HG02759 (cell line): ENCODE measurements at regions not wholly inside any gene's neighbourhood (a gene's known extent, or its start where the extent isn't known, plus 50 kb on each side); places are given as distances from the start of the nearest gene placed in this dataset.
"Not testable (repeated sequence)": the region's sequence is repeated elsewhere in the genome, so short reads cannot be mapped to it uniquely, and the experiment has no call there.

Experiments used
- ATAC-seq: cut with Tn5 transposase; IDR thresholded peaks from one replicate; pipeline ENCODE4 v1.9.1; 2021; ENCODE audit warnings: mild to moderate bottlenecking, moderate library complexity; ENCODE audit not compliant: unreplicated experiment

DNA sequence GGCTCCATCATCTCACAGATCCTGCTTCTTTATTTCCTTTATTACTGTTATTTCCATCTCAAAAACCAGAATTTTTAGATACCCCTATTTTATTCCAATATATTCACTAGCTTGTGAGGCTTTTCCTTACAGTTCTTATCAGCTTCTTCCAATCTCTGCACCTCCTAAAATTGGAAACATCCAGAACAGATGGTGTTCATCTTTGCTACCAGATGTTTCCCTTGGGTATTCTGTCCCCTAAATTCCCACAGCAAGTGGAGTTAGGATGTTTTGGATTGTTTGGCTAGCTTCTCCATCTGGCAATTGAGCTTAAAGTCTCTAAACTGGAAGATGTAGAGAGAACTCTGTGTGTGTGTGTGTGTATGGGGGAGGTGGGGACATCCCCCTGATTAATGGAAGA lies 580.4 kb downstream of the DTWD2 start:
- ATAC-seq, result no peak

DNA sequence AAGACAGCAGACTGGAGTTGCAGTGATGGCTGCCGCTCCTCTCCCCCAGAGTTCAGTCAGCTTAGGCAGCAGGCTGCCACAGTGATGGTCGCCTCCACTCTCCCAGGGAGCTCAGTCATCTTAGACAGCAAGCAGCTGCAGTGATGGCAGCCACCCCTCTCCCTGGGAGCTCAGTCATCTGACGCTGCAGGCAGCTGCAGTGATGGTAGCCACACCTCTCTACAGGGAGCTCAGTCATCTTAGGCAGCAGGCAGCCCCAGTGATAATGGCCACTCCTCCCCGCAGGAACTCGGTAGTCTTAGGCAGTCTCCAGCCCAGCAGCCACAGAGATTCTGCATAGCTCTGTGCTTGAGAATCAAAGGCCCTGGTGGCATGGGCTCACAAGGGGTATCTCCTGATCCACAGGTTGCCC lies 582.7 kb downstream of the DTWD2 start:
- ATAC-seq, result no peak

DNA sequence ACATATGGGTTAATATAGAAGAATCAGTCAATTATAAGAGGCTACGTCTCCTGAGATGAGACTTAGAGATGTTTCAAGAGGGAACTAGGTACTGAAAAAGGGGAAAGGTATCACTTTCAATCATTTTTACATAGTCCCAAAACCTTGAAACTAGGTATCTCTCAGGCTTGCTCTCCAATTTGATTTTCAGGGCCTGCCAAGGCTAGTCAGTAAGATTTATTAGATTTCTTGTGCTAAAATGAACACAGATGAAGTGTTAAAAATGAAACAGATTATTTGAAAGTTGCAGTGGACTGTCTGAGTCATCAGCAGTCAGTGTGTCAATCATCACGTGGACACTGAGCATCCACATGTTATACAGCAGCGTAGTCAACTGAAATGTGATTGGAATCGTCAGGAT lies 591.1 kb downstream of the DTWD2 start:
- ATAC-seq, result no peak

DNA sequence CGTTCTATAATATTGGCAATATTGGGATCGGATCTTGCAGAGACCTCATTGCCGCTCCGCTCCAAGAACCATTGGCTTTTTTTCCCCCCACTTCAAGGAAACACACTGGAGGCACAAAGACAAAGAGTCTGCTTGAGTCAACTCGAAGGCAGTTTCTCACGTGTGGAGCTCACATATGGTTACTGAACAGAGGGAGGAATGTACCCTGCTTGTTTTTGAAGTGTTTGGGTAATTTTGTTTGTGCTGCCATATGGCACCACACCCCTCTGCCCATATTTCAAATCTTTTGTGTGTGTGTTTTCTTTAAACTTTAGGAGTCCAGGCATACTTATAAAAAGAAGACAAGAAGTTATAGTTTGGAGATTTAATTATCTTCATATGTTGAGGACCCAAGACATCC lies 595.9 kb downstream of the DTWD2 start:
- ATAC-seq, result no peak

DNA sequence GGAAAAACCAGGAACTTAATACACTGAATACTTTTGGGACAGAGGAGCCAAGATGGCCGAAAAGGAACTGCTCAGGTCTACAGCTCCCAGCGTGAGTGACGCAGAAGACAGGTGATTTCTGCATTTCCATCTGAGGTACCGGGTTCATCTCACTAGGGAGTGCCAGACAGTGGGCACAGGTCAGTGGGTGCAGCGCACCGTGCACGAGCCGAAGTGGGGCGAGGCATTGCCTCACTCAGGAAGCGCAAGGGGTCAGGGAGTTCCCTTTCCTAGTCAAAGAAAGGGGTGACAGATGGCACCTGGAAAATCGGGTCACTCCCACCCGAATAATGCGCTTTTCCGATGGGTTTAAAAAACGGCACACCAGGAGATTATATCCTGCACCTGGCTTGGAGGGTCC lies 605.4 kb downstream of the DTWD2 start:
- ATAC-seq, result not testable (repeated sequence)

DNA sequence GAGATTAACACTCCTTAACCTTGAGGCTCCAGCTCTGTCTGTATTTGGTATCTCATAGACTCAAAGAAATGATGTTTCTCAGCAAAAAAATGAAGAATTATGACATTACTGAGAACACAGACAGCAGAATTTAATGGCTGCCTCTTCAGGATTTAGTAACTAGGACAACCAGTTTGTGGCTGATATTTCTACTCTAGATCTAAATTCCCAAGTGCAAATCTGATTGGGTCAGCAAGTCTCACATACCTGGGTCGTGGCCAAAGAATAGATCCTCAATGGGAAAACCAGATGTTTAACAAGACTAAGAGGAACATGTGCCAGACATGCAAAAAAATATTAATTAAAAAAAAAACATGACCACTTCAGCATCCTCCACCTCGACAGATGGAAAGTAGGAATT lies 608.9 kb downstream of the DTWD2 start:
- no peak for ATAC-seq

DNA sequence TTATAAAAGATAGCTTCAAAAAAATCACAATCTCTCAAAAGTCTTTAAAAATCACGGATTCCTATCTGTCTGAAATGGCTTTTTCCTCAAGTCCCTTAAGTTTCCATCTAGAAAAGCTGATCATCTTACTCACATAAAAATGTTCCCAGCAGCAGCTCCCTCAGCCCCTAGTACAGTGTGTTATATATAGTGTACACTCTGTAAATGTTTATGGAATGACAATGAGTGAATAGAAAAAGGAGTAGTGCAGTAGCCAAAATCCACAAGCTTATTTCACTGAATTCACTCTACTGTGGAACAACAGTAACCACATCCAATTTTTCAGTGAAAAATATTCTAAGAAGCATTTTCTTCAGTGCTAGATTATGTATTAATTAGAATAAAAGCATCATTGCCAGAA lies 609.4 kb downstream of the DTWD2 start:
- no peak for ATAC-seq

DNA sequence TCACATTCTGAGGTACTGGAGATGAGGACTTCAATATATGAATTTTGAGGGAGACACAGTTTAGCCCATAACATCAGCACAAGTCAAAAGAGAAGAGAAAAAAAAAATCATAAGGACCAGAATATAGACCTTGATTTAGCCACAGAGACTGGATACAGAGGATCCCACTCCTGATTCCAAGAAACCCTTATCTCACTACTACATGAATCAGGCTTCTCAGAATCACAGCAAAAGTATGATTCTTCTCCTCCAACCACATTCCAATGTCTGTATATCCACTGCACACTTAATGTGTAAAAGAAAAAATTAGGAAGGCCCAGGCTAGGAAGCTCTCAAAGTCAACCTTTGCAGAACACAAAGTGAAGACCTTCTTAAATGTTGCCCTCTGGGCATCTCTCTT lies 610.9 kb downstream of the DTWD2 start:
- ATAC-seq, result no peak

DNA sequence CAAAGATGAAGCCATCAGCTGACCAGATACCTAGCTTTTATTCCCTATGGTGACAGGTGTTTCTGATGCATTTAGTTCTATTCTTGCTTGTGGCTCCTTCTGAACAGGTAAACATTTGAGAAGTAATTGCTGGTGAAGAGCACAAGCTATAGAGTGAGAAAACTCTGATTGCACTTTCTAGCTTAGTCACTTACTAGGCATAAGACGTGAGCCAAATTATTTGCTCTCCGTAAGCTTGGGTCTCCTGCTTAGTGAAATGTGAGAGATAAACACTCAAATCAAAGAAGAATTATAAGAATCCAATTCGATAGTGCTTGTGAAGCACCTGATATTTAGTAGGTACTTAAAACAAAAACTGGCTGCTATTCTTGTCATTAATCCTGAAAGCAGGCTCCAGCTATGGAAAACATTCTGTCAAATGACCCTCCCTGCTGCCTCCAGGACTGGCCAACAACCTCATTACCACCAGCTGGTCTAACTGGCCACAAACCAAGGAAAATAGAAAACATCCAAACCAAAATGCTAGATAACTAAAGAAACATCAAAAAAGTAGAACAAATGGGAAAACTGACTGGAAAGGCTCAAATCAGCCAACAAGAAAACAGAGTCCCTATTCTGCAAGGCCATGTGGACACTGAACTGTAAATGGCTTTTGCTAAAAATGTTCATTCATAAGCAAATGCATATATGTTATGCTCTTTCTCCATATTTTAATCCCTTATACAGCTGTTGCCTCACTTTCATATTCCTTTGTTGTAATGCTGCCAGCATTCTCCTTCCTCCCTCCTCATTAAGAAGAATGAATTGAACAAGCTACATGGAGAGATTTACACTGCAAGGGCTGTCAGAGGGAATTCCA lies 616.1 kb downstream of the DTWD2 start:
- ATAC-seq, result no peak

DNA sequence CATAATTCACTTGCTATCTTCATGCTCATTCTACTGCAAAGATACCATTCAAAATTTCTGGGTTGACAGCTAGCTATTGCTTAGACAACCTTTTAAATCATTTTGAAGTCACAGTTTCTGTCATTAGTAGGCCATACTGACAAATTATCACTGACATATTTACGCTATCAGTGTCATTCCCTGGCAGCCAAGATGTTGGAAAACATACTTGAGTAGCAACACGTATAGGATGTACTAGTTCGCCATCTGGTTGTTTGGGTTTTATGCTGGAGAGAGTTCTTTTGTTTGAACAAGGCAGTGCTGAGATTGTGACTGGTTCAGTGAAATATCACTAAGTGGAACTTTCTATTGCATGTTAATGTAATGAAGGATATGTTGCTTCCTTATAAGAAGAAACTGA lies 621.9 kb downstream of the DTWD2 start:
- no peak for ATAC-seq

DNA sequence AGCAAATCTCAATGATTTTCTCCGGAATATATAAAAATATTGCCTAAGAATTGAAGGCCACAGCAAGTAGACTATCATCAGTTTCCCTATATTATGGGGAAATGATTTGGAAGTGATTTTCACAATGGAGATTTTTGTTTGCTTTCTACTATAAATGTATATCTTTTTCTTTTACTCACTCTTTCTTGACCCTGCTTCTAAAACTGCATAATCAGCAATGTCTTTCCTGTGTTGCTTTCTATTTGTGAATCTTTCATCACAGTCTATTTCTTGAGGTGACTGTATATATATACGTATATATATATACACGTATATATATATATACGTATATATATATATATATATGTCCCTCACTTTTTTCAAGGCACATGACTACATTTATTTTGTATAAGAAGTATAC lies 622.6 kb downstream of the DTWD2 start:
- ATAC-seq, result no peak

DNA sequence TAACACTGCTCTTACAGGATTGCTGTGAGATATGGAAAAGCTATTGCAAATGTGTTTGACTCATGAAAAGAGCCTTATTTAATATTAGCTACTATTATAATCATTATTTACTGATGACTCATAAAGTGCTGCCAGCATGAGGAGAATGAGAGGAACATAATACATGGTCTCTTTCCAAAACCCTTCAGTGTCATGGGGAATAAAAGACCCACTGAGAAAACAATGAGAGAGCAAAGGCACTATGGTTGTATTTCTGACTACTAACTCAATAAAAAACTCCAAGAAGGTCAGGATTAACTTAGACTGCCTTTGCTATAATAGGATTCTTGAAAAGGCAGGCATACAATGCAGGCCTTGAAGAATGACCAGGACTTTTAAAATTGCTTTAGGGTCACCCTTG lies 633.5 kb downstream of the DTWD2 start:
- no peak for ATAC-seq

DNA sequence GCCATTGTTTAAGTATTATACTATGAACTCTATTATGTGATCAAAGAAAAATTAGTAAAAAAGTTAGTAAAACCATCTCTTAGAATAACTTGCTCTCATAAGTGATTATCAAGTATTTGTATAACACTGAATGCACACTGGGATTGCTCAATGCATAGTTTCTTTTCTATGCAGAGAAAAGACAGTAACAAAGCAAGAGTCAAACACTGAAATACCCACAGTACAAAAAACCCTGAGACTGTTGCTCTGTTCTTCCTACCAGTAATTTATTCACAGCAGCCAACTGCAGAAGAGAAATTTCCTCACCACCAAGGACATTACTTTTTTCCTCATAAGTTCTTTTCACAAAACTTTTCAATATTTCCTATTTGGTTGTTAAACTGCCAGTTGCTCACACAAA lies 634.4 kb downstream of the DTWD2 start:
- no peak for ATAC-seq

DNA sequence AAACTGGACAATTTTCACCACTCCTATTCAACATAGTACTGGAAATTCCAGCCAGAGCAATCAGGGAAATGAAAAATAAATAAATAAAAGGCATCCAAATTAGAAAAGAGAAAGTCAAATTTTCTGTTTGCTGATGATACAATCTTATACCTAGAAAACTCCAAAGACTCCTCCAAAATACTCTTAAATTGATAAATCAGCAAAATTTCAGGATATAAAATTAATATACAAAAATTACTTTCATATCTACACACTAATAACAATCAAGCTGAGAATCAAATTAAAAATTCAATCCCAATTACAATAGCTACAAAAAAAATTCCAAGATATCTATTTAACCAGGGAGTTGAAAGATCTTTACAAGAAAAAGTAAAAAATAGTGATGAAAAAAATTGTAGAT lies 651.9 kb downstream of the DTWD2 start:
- no peak for ATAC-seq

DNA sequence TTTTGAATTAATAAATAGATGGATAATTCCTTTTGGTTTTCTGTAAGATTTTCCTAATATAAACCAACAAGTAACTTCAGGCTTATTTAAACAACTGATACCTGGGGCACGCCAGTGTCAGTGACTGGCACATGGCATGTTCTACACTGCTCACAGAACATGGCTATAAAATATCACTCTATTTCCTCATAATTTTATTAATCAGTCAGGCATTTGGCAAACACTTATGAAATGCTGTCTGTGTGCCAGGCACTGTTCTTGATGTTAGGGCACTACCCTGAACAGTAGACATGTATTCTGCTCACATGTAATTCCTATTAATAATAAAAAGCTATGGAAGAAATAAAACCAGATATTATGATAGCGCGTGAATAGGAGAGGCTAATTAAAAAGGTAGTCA lies 661.0 kb downstream of the DTWD2 start:
- no peak for ATAC-seq

DNA sequence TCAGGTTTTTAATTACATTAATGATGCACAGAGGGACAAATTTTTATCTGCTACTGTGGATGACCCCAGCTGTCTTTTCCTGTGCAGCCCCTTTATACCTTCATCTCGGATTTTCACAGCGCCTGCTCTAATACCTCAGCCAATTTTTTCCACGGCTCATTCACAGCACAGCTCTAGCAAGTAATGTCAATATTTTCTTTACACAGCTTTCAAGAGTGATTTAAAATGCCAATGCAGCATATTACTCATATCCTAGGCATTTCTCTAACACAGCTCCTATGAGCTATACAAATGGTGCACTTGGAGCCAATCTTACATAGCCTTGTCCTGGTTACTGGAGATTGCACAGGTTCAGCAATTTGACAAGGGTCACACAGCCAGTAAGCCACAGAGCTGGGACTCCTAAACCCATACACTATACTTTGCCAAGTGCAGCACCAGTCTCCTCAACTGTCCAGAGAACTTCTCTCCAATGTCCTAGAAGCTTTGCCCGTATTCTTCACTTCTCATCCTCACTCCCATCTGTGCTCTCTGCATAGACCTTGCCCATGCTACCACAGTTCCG lies 661.8 kb downstream of the DTWD2 start:
- ATAC-seq, result no peak

DNA sequence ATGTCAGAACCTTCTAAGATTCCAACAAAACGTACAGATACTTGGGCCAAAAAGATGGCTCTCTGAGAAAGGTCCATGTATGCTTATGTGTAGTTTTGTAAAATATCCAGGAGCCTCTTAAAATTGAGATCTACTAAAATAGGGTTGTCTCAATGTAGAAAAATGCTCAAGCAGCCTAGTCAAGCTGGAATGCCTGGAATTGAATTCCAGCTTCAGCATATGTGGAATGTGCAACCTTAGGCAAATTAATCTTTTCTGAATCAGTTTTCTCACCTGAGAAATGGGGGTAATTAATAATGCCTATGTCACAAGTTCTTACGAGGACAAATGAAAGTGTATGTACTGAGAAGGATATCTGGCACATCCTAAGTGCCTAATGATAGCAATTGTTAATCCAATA lies 662.4 kb downstream of the DTWD2 start:
- no peak for ATAC-seq

DNA sequence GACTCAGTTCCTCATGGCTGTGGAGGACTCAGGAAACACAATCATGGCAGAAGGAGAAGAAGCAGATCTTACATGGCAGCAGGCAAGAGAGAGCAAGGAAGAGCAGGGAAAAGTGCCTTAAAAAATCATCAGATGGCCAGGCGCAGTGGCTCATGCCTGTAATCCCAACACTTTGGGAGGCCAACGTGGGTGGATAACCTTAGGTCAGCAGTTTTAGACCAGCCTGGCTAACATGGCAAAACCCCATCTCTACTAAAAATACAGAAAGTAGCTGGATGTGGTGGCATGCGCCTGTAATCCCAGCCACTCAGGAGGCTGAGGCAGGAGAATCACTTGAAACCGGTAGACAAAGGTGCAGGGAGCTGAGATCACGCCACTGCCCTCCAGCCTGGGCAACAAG lies 664.6 kb downstream of the DTWD2 start:
- ATAC-seq, result not testable (repeated sequence)

DNA sequence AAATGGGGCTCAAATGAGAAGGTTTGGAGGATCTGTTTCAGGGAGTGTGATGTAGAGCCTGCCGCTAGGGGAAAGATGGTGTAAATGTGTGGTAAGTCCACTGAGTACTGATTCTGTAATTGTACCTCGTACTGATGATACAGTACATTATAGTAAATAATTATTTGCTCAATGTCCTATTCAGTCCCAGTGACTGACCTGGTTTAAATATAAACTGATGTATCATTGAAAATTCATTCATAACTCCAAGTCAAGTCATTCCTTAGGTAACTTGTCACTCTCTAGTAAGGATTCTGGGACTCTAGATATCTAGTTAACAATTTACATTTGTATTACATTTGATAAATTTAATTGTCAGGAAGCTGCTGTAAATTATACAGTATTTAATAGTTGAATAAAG lies 667.3 kb downstream of the DTWD2 start:
- no peak for ATAC-seq

DNA sequence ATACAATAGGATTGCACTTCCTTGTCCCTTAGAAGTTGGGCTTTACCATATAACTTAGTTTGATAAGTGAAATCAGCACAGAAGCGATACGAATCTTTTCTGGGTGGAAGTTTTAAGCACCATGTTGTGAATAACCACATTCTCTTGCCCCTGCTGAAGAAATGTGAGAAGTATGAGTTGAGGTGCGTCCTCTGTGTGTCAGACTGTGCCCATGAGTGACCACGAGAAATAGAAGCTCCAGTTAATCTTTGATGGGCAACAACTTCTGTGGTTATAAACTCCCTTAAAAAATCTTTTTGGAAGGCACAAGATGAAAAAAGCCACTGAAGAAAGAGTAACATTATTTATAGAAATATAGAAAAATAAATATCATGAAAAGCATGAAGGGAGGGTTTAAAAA lies 668.2 kb downstream of the DTWD2 start:
- no peak for ATAC-seq

DNA sequence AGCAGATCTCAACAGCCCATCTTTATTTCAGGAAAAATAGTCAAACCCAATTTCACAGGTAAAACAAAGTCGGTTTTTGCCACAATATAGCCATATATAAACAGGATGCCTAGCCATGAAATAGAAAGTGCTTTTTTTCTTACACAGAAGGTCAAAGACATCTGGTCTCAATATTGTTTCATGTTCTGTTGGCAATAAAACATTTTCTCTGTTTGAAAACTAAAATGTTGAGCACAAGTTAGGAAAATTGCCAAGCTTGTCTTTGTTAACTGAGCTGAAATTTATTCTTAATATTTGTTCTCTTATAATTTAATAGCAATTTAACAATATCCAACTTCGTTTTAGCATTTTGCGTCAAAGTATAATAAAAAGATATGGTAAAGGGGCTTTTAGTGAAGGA lies 673.4 kb downstream of the DTWD2 start:
- ATAC-seq, result no peak

DNA sequence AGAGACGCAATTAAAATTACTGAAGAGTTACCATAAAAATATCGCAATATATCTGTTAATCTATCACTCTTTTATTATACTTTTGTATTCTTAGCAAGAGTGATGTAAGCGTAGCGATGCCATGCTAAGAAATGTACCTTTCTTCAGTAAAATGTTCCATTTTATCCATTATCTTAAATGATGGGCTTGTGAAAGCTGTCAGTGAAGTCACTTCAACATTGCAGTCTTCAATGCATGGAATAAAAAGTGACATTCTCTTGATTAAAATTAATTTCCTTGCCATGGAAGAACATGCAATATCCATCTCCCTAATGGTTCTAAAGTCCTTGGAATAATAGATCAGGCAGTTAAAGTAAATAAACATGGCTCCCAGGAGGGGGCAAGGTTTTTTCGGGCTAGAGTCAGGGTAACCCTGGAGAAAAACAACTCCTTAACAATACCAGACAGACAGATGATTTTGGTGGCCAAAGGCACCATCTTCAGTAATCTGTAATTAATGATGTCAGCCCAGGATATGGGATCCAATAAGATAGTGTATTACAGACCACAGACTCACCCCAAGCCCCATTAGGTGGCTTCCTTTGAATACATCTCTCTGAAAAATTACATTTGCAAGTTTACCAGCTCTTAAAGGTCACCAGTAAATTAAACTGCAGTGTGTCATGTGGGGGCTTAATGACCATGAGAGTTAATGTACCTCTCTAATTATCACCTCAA lies 677.1 kb downstream of the DTWD2 start:
- ATAC-seq, result no peak
